IPS-18a (cell line): ENCODE measurements at regions not wholly inside any gene's neighbourhood (a gene's known extent, or its start where the extent isn't known, plus 50 kb on each side); places are given as distances from the start of the nearest gene placed in this dataset.

Experiments used
- H3K27ac ChIP-seq: one replicate; pipeline ENCODE4 v1.5.1; 2013; ENCODE audit warnings: low read length
- H3K27me3 ChIP-seq: one replicate; pipeline ENCODE4 v1.6.1; 2013; ENCODE audit warnings: mild to moderate bottlenecking, low read length; ENCODE audit not compliant: control insufficient read depth, insufficient read depth
- H3K36me3 ChIP-seq: one replicate; pipeline ENCODE4 v1.6.1; 2013; ENCODE audit warnings: low read depth, low read length; ENCODE audit not compliant: control insufficient read depth
- H3K4me1 ChIP-seq: one replicate; pipeline ENCODE4 v1.6.1; 2013; ENCODE audit warnings: low read depth, low read length; ENCODE audit not compliant: control insufficient read depth
- H3K4me3 ChIP-seq: one replicate; pipeline ENCODE4 v1.5.1; 2013; ENCODE audit warnings: low read length
- H3K9ac ChIP-seq: one replicate; pipeline ENCODE4 v1.6.1; 2013; ENCODE audit warnings: mild to moderate bottlenecking, low read length, moderate library complexity
- H3K9me3 ChIP-seq: one replicate; pipeline ENCODE4 v1.6.1; 2013; ENCODE audit warnings: low read depth, low read length; ENCODE audit not compliant: control insufficient read depth

DNA sequence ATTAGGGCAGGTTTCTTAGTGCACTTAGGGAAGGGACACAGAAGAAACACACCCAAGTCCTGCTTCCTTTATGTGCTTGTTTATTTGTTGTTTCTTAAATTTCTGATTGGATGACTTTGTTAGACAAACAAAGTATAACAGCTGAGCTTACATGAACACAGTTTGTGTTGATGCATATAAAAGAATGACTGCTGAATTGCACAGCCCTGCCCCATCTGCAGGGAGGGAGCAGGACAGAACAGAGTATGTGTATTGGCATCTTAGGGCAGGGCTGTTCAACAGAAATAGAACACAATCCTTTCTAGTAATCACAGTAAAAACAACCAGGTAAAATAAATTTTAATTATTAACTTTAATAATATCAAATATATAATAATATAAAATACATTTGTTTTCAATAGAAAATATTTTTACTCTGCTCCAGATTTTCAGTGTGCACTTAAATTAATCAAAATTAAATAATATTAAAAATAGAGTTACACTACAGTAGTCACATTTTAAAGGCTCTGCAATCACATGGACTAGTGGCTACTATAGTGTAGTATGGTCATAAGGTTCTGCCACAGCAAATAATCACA is 198.4 kb downstream of the ZNF621 start:
- Histone ChIP-seq H3K27ac (no peak overlapping the region), H3K4me1 (no peaks in the 10 kb centered on the region), H3K27me3 (no peaks in the 10 kb centered on the region), H3K4me3 (no peak overlapping the region), H3K9me3 (no peaks in the 10 kb centered on the region), H3K9ac (no peak overlapping the region), H3K36me3 (no peaks in the 10 kb centered on the region)

DNA sequence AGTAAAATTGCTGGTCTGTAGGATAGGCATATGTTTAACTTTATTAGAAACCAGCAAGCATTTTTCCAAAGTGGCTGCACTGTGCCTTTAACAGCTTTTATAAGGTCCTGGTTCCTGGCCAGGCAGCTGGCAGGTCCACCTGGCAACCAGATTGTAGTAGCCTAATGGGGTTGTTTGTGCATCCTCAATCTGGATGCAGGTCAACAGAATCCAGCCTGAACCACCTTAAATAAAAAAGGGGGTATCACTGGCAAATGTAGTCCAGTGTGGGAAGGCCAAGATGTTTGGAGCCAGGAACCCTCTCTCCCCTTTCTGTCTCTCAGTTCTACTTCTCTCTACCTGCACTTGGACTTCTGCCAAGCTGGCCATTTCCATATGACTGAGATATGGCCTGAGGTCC is 200.3 kb downstream of the ZNF621 start:
- Histone ChIP-seq H3K27me3 (no peaks in the 10 kb centered on the region), H3K9ac (no peak overlapping the region), H3K9me3 (no peaks in the 10 kb centered on the region), H3K4me1 (no peaks in the 10 kb centered on the region), H3K27ac (no peak overlapping the region), H3K4me3 (no peak overlapping the region), H3K36me3 (no peaks in the 10 kb centered on the region)

DNA sequence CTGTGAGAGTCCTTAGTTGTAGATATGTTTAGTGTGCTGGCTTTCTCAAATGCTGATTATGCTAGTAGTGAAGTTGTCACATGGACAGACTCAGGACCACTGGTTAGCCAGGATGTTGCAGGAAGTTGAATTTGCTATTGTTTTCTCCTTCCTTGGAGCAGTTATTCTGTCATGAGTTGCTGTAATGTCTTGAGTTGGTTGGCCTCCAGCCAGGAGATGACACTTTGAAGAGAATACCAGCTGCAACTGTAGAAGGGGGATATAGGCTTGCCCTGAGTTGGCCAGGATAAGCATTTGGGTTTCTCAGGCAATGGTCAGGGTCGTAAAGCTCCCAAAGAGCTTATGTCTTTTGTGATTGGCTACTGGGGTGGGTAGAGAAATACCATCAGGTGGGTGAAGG is 206.7 kb downstream of the ZNF621 start:
- Histone ChIP-seq H3K27ac (no peak overlapping the region), H3K4me3 (no peak overlapping the region), H3K9ac (no peak overlapping the region), H3K36me3 (no peaks in the 10 kb centered on the region), H3K9me3 (no peaks in the 10 kb centered on the region), H3K4me1 (no peaks in the 10 kb centered on the region), H3K27me3 (no peaks in the 10 kb centered on the region)

DNA sequence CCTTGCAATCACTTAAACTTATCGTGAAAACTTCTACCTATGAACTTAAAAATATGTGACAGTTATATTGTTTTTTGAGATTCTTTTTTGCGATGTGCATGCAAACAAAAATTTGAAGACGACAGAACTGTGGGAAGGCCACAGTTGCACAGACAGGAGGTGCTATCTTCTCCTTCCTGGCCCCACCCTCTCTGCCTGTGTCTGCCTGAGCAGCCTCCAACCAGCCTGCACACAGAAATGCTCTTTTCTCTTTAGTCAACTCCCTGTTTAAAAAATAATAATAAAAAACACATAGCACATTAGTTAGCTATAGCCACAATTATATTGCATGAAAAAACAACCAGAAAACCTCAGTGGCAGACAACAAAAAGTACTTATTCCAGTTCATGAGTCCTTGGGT is 212.2 kb downstream of the ZNF621 start:
- Histone ChIP-seq H3K27ac (no peak overlapping the region), H3K36me3 (no peaks in the 10 kb centered on the region), H3K4me1 (no peaks in the 10 kb centered on the region), H3K9ac (no peak overlapping the region), H3K9me3 (no peaks in the 10 kb centered on the region), H3K4me3 (no peak overlapping the region), H3K27me3 (no peaks in the 10 kb centered on the region)

DNA sequence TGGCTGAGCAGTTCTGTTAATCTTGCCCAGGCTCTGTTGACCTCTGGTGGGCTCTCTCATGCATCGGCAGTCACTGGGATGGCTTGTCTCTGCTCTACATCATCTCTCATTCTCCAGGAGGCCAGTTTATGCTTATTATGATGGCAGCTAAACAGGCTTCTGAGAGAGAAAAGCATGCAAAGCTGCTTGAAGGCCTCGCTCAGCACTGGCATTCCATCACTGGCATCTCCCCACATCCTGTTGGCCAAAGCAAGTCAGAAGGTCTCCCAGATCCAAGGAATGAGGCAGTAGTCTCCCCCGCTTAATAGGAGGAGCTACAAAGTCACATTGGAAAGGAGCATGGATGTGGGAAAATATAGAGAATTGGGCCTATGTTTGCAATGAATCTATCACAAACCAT is 212.6 kb downstream of the ZNF621 start:
- H3K27me3 ChIP-seq = no peaks in the 10 kb centered on the region
- no peak overlapping the region for H3K27ac ChIP-seq
- no peaks in the 10 kb centered on the region for H3K36me3 ChIP-seq
- H3K9ac ChIP-seq = no peak overlapping the region
- no peaks in the 10 kb centered on the region for H3K9me3 ChIP-seq
- no peaks in the 10 kb centered on the region for H3K4me1 ChIP-seq
- no peak overlapping the region for H3K4me3 ChIP-seq

DNA sequence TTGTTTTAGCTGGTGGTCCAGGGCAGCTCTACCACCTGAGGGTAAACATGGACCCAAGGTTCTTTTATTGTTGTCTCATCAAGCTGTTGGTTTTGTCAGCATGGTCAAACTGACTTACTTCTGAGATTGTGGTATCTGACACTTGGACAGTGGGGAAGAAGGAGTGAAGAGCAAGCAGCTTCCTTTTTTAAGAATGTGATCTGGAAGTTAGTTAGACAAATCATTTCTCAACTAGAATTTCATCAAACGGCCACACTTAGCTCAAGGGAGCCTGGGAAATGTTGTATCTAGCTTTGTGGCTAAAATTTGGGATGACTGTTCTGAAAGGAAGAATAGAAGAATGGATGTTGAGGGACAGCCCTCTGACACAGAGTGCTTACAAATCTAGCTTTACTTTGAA is 215.2 kb downstream of the ZNF621 start:
- H3K9ac ChIP-seq = no peak overlapping the region
- no peaks in the 10 kb centered on the region for H3K36me3 ChIP-seq
- H3K4me3 ChIP-seq = no peak overlapping the region
- H3K4me1 ChIP-seq = no peaks in the 10 kb centered on the region
- no peaks in the 10 kb centered on the region for H3K9me3 ChIP-seq
- no peak overlapping the region for H3K27ac ChIP-seq
- H3K27me3 ChIP-seq = no peaks in the 10 kb centered on the region

DNA sequence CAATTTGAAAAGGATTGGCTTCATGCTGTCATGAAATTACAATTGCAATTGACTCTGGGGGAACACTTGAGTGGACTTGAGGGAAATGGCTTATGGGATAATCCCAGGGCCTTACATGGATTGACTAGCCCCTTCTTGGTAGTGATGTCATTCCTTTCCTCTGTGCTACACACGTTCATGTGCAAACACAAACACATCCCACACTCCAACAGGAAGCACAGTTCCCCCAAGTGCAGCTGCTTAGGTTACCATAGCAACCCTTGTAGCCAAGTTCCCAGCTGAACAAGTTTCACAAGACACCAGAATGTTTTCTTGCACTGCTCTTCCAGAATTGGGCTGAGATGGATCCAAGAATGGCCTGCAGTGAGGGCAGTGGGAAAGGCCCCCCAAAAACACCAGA is 217.0 kb downstream of the ZNF621 start:
- H3K9me3 ChIP-seq = no peaks in the 10 kb centered on the region
- H3K4me3 ChIP-seq = no peak overlapping the region
- H3K4me1 ChIP-seq = no peaks in the 10 kb centered on the region
- H3K27ac ChIP-seq = no peak overlapping the region
- no peaks in the 10 kb centered on the region for H3K27me3 ChIP-seq
- H3K9ac ChIP-seq = no peak overlapping the region
- H3K36me3 ChIP-seq = no peaks in the 10 kb centered on the region

DNA sequence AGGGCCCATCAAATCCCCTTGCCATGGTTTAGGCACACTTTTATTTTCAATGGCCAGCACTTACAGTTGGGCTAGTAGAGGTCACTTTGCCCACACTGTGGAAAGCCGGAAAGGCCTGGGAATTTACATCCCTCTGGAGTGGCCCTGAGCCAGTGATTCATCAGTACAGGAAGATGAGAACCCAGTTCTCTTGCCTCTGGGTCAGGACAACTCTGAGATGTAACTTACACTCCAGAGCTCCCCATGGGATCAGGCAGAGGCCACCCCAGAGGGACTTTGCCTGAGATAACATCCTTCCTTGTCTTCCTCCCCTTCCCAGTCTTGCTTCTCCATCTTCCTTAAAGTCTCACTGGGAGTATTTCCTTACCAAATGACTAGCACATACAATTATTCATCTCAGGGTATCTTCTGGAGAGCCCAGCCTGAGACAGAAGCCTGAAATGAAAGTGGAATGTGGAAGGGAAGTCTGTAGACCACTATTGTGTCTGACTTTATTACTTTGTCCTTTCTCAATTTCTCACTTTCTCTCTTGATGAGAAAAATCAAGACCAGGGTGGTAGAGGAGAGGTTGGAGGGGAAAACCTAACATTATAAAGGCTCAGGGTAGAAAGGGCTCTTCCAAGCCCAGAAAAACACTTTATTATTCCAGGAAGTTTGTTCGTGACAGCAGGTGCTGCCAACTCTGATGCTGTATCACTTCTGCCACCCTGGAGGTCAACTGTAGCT is 220.8 kb downstream of the ZNF621 start:
- H3K9me3 ChIP-seq = no peaks in the 10 kb centered on the region

DNA sequence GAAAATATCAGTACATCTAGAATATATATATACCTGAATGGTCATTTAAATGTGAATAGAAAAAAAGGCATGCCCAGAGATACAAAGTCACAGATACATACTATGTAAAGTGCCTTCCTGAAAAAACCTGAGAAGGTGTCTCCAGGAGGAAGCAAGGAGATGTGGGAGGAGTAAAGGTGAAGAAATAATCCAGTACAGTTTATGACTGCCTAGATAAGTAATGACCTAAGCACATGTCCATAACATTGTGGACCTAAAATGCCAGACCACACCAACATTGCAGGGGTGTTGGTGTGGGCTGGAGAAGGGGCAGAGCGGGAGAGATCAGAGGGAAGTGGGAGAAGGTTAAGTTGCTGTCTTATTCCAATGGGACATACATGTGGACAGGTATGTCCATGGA is 226.9 kb downstream of the ZNF621 start:
- no peaks in the 10 kb centered on the region for H3K36me3 ChIP-seq
- H3K4me1 ChIP-seq = peaks cover 4% of the 10 kb centered on the region
- H3K9me3 ChIP-seq = no peaks in the 10 kb centered on the region
- no peak overlapping the region for H3K27ac ChIP-seq
- no peak overlapping the region for H3K4me3 ChIP-seq
- no peaks in the 10 kb centered on the region for H3K27me3 ChIP-seq
- no peak overlapping the region for H3K9ac ChIP-seq

More for the DNA sequence above, 220.8 kb downstream of the ZNF621 start:
- H3K27me3 ChIP-seq = no peaks in the 10 kb centered on the region
- H3K4me1 ChIP-seq = peaks cover 4% of the 10 kb centered on the region
- no peak overlapping the region for H3K4me3 ChIP-seq
- no peak overlapping the region for H3K9ac ChIP-seq
- no peaks in the 10 kb centered on the region for H3K36me3 ChIP-seq
- no peak overlapping the region for H3K27ac ChIP-seq

DNA sequence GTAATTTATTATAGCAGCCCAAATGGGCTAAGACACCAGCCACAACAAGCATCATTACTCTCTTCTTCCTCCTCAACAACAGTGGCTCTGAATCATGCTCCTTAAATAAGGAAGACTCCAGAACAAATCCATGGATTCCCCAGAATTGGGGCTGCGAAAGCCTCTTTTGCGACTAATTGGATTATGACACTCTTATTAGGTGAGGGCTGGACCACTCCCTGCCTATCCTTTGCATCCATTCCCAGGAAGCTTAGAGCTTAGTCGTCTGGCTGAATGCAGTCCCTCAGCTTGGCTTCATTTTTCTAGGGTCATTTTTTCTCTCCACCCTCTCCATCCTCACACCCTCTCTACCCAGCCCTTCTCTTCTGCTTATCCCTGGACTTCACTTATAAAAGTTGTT is 227.7 kb downstream of the ZNF621 start:
- peaks cover 4% of the 10 kb centered on the region for H3K4me1 ChIP-seq
- no peaks in the 10 kb centered on the region for H3K9me3 ChIP-seq
- no peaks in the 10 kb centered on the region for H3K36me3 ChIP-seq
- H3K27ac ChIP-seq = no peak overlapping the region
- no peak overlapping the region for H3K9ac ChIP-seq
- no peaks in the 10 kb centered on the region for H3K27me3 ChIP-seq
- no peak overlapping the region for H3K4me3 ChIP-seq

DNA sequence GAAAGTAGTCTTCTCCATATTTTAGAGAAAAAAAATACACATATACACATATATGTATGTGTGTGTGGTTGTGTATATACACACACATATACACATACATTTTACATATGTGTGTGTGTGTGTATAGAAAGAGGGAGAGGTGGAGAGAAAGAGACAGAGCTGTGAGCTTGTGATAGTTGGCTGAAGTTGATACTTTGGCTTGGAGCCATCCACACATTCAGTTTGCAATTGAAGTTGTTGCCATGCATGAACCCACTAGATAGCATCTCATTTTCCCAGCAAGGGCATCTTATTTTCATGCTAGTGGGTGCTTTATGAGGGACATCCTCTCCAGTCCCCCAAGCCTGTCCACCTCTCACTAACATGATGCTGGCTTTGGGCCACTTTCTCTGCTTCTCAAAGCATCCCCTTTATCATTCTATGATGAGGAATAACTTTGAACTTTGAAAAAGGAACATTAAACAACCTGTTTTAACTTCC is 228.6 kb downstream of the ZNF621 start:
- Histone ChIP-seq H3K4me1 (peaks cover 4% of the 10 kb centered on the region), H3K27me3 (no peaks in the 10 kb centered on the region), H3K27ac (no peak overlapping the region), H3K9me3 (no peaks in the 10 kb centered on the region), H3K9ac (no peak overlapping the region), H3K4me3 (no peak overlapping the region), H3K36me3 (no peaks in the 10 kb centered on the region)

DNA sequence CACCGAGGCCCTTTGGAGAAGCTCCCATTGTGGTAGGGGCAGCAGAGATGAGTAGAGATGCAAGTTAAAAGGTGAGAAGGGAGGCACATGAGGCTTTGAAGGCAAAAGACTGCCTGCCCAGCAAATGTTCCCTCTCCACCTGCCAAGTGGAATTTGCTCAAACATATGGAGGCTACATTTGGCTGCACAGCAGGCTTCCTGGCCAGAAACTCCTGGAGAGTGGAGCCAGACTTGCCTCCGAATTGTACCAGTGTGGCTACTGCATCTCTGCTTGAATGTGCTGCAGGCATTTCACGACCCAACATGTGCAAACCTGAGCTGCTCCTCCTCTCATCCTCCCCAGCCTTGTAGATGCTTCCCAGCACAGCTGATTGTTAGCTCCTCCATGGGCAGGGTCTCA is 229.2 kb downstream of the ZNF621 start:
- Histone ChIP-seq H3K9ac (no peak overlapping the region), H3K9me3 (no peaks in the 10 kb centered on the region), H3K4me3 (no peak overlapping the region), H3K27me3 (no peaks in the 10 kb centered on the region), H3K36me3 (no peaks in the 10 kb centered on the region), H3K4me1 (peaks cover 3% of the 10 kb centered on the region), H3K27ac (no peak overlapping the region)
